Kidney (tissue), 13 donors: ENCODE measurements at regions not wholly inside any gene's neighbourhood (a gene's known extent, or its start where the extent isn't known, plus 50 kb on each side); places are given as distances from the start of the nearest gene placed in this dataset.
A peak's percentile ranks its signal among the peaks of the same experiment; 100 is the strongest.

ENCODE experiments used
- DNase-seq, 5 donors: peaks; one replicate each; pipeline ENCODE4 v3.0.0-alpha.2; 2013 to 2020
- FAIRE-seq: peaks from 2 replicates; lab custom pipeline; 2012; peaks lifted over from hg19 to GRCh38; lab: Jason Lieb, UNC
- H3K27ac ChIP-seq, 2 donors: one replicate each; pipeline ENCODE4 v1.7.0; 2013; ENCODE audit warnings: low read depth in 2 of 2, low read length in 2 of 2, inconsistent platforms in 1 of 2
- H3K27me3 ChIP-seq: one replicate; pipeline ENCODE4 v1.7.1; 2013; ENCODE audit warnings: low read length, inconsistent platforms; ENCODE audit not compliant: control insufficient read depth, insufficient read depth
- H3K36me3 ChIP-seq, 3 donors: one replicate each; pipeline versions ENCODE4 v1.7.0 to v1.7.1; 2013; ENCODE audit warnings: low read length in 3 of 3, control low read depth in 1 of 3, inconsistent platforms in 1 of 3; ENCODE audit not compliant: insufficient read depth in 3 of 3, control insufficient read depth in 2 of 3
- H3K4me1 ChIP-seq, 3 donors: one replicate each; pipeline versions ENCODE4 v1.7.0 to v1.7.1; 2013; ENCODE audit warnings: low read length in 3 of 3, inconsistent platforms in 1 of 3, low read depth in 1 of 3; ENCODE audit not compliant: control insufficient read depth in 2 of 3, insufficient read depth in 2 of 3
- H3K4me3 ChIP-seq, 3 donors: one replicate each; pipeline versions ENCODE4 v1.7.0 to v1.8.1; 2013; ENCODE audit warnings: low read length in 3 of 3, control low read depth in 1 of 3, inconsistent platforms in 1 of 3
- H3K9ac ChIP-seq, 3 donors: one replicate each; pipeline versions ENCODE4 v1.7.0 to v1.7.1; 2013; ENCODE audit warnings: low read length in 3 of 3, control low read depth in 1 of 3, inconsistent platforms in 1 of 3
- H3K9me3 ChIP-seq, 3 donors: one replicate each; pipeline versions ENCODE4 v1.7.0 to v1.7.1; 2013; ENCODE audit warnings: low read length in 3 of 3, control low read depth in 1 of 3, inconsistent platforms in 1 of 3; ENCODE audit not compliant: control insufficient read depth in 2 of 3, insufficient read depth in 1 of 3
- intact Hi-C: fragments of 100-400 bp; cut with DNase I; formaldehyde crosslinking; loops from one replicate; pipeline ENCODE4 v1.11.1; 2022
- TF ChIP-seq, protein P1 (sequence below): IDR thresholded peaks from 3 replicates; pipeline ENCODE4 v1.5.1; 2012; ENCODE audit warnings: mild to moderate bottlenecking, moderate library complexity, borderline replicate concordance; ENCODE audit not compliant: insufficient read depth; ENCODE audit errors: extremely low read depth
- donor health status: control.
- donor health status: control.
- donor health status: control.
- donor health status: control.
- donor health status: control.
- donor health status: DM: yes; HTN: yes; CAD: no.
- donor health status: Normal renal cell carcinoma (clear cell type).

DNA sequence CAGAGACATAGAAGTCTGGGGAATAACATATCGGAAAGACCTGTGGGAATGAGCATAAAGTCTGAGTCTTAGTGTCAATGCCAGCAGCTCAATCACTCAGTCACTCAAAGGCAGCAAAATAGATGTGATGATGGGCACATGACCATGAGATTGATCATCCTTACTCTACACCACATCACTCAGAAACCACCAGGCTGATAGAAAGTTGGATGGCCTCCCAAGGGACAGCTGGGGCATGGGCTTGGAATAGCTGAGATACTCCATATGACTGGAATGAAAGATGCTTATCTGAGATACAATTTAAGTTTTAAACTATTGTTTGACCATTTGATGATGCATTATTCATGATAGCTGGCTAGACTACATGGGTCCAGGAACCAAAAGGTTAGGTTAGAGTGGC, 80.9 kb upstream of the F13A1 start:
- Histone ChIP-seq H3K9me3 (no peaks in the 10 kb centered on the region), H3K9ac (no peak overlapping the region), H3K27ac (no peak overlapping the region), H3K36me3 (no peaks in the 10 kb centered on the region), H3K27me3 (no peaks in the 10 kb centered on the region), H3K4me3 (no peak overlapping the region), H3K4me1 (no peaks in the 10 kb centered on the region)
- no peak for DNase-seq
- TF ChIP-seq, protein P1, sequence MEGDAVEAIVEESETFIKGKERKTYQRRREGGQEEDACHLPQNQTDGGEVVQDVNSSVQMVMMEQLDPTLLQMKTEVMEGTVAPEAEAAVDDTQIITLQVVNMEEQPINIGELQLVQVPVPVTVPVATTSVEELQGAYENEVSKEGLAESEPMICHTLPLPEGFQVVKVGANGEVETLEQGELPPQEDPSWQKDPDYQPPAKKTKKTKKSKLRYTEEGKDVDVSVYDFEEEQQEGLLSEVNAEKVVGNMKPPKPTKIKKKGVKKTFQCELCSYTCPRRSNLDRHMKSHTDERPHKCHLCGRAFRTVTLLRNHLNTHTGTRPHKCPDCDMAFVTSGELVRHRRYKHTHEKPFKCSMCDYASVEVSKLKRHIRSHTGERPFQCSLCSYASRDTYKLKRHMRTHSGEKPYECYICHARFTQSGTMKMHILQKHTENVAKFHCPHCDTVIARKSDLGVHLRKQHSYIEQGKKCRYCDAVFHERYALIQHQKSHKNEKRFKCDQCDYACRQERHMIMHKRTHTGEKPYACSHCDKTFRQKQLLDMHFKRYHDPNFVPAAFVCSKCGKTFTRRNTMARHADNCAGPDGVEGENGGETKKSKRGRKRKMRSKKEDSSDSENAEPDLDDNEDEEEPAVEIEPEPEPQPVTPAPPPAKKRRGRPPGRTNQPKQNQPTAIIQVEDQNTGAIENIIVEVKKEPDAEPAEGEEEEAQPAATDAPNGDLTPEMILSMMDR: no peak
- no peak for FAIRE-seq
- intact Hi-C loops: no loop called here

DNA sequence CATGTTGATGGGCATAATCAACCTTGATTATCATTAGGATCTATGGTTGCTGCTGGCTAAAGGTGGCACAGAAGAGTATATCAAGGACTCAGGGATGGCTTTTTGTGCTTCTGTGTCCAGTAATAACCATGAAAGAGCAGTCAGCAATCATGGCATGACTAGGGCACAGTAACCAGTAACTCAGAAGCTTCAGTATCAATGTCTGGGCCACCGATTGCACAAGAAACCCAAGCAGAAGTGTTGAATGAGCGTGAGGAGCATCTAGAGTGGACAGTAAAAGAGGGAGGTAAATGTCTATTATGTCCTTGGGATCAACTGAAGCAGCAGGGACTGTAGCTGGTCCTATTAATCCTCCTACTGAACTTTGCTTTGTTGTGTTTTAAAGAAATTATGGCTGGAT, 81.5 kb upstream of the F13A1 start:
- no peak overlapping the region for H3K9ac ChIP-seq
- TF ChIP-seq, protein P1: no peak
- intact Hi-C loops: no loop called here
- no peaks in the 10 kb centered on the region for H3K36me3 ChIP-seq
- H3K9me3 ChIP-seq: no peaks in the 10 kb centered on the region
- no peaks in the 10 kb centered on the region for H3K27me3 ChIP-seq
- no peak overlapping the region for H3K27ac ChIP-seq
- H3K4me3 ChIP-seq: no peak overlapping the region
- no peak for DNase-seq
- H3K4me1 ChIP-seq: no peaks in the 10 kb centered on the region
- no peak for FAIRE-seq

DNA sequence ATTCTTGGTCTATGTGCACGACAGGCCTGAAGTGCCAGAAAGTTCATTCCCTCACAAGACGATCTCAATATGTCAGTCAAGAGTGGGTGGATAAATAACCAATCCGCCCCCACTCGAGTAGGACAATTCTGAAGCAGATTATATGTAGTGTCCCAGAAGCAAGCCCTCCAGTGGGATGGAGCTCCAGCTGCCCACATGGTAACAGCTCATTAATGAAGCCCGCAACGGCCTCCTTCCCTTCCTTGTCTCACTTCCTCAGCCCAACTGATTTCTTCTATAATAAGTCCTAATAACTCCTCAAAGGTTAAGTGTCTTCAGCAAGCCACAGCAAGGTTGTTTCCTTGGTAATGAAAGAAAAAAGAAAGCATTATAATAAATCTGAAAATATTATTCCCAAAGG, 82.1 kb upstream of the F13A1 start:
- Histone ChIP-seq H3K27ac (no peak overlapping the region), H3K36me3 (no peaks in the 10 kb centered on the region), H3K9me3 (no peaks in the 10 kb centered on the region), H3K4me1 (no peaks in the 10 kb centered on the region), H3K4me3 (no peak overlapping the region), H3K9ac (no peak overlapping the region), H3K27me3 (no peaks in the 10 kb centered on the region)
- no peak for FAIRE-seq
- no peak for DNase-seq
- TF ChIP-seq, protein P1: no peak
- intact Hi-C loops: no loop called here

DNA sequence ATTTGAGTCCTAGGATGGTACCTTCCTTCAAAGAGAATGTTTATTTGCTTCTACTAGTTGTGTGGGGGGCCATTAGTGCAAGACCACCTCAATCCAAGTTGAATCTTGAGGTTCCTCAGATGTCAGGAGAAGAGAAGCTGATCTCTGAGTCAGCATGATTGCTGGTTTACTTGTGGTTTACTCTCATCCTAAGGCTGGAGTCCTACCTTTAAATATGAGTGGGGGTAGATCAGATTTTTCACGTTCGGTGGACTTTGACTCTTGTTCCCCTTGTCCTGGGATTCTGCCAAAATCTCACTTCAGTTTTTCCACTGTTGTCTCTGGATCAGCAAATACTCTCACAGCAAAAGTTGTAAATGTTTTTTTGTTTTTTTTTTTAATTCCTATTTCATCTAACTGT, 84.6 kb upstream of the F13A1 start:
- FAIRE-seq (peak; percentile 11), DNase-seq (no peak)
- H3K36me3 ChIP-seq: no peaks in the 10 kb centered on the region
- TF ChIP-seq, protein P1: no peak
- no peaks in the 10 kb centered on the region for H3K4me1 ChIP-seq
- no peaks in the 10 kb centered on the region for H3K9me3 ChIP-seq
- no peak overlapping the region for H3K27ac ChIP-seq
- H3K27me3 ChIP-seq: no peaks in the 10 kb centered on the region
- no peak overlapping the region for H3K9ac ChIP-seq
- intact Hi-C loops: no loop called here
- H3K4me3 ChIP-seq: no peak overlapping the region
